ENCODE measurements at regions not wholly inside any gene's neighbourhood (a gene's known extent, or its start where the extent isn't known, plus 50 kb on each side); places are given as distances from the start of the nearest gene placed in this dataset.

GRCh38 chr20:39342463-39342862, 380.3 kb downstream of the DHX35 start:
- no peak for TF ChIP-seq POLR2A (IDR thresholded peaks at IDR 0.05)
- no peak for TF ChIP-seq CTCF (IDR thresholded peaks at IDR 0.05)
- no peak for TF ChIP-seq EP300 (IDR thresholded peaks at IDR 0.05)

Data from ovary (tissue), 3 donors.